ENCODE measurements at regions not wholly inside any gene's neighbourhood (a gene's known extent, or its start where the extent isn't known, plus 50 kb on each side); places are given as distances from the start of the nearest gene placed in this dataset.

GRCh38 chr9:87830446-87830845 is 52.2 kb upstream of the SPATA31E1 start:
- no peaks in the 10 kb centered on the region for H3K4me1 ChIP-seq (ENCODE audit: control insufficient read depth, insufficient read depth, low read length)
- WGBS, 2 experiments (ENCODE audit: insufficient coverage in 1 of 2, insufficient read length in 1 of 2): 54% methylated on average over 3 of the region's 3 CpGs; no CpG with 5 or more reads in 1 of the 2 experiments

GRCh38 chr9:87831159-87831558 is 51.5 kb upstream of the SPATA31E1 start:
- DNase-seq: no peak
- no peaks in the 10 kb centered on the region for H3K27me3 ChIP-seq (ENCODE audit: control insufficient read depth, insufficient read depth, low read length, poor library complexity, severe bottlenecking)
- H3K27ac Mint-ChIP-seq: no peak overlapping the region

More at GRCh38 chr9:87830446-87830845, 52.2 kb upstream of the SPATA31E1 start:
- Histone ChIP-seq H3K4me3 (ENCODE audit: low read length) (no peak overlapping the region), H3K36me3 (ENCODE audit: control insufficient read depth, insufficient read depth, low read length) (no peaks in the 10 kb centered on the region), H3K9ac (ENCODE audit: extremely low read depth, low read length, poor library complexity, severe bottlenecking) (no peak overlapping the region), H3K9me3 (ENCODE audit: control insufficient read depth, low read length) (no peaks in the 10 kb centered on the region), H3K27ac (ENCODE audit: low read depth, low read length) (no peak overlapping the region), H3K27me3 (ENCODE audit: control insufficient read depth, insufficient read depth, low read length, poor library complexity, severe bottlenecking) (no peaks in the 10 kb centered on the region)
- DNase-seq: no peak
- no peak overlapping the region for H3K4me3 Mint-ChIP-seq
- H3K36me3 Mint-ChIP-seq (ENCODE audit: low read depth): no peaks in the 10 kb centered on the region
- no peak overlapping the region for H3K27ac Mint-ChIP-seq
- H3K27me3 Mint-ChIP-seq (ENCODE audit: insufficient read depth): no peaks in the 10 kb centered on the region
- H3K9me3 Mint-ChIP-seq: no peaks in the 10 kb centered on the region
- TF ChIP-seq CTCF (conservative IDR thresholded peaks at IDR 0.05): no peak
- H3K4me1 Mint-ChIP-seq: peaks cover 24% of the 10 kb centered on the region

More at GRCh38 chr9:87831159-87831558, 51.5 kb upstream of the SPATA31E1 start:
- no peaks in the 10 kb centered on the region for H3K9me3 ChIP-seq (ENCODE audit: control insufficient read depth, low read length)
- no peaks in the 10 kb centered on the region for H3K36me3 ChIP-seq (ENCODE audit: control insufficient read depth, insufficient read depth, low read length)
- H3K27ac ChIP-seq (ENCODE audit: low read depth, low read length): no peak overlapping the region
- H3K9ac ChIP-seq (ENCODE audit: extremely low read depth, low read length, poor library complexity, severe bottlenecking): no peak overlapping the region
- Mint-ChIP-seq H3K4me3 (no peak overlapping the region), H3K36me3 (ENCODE audit: low read depth) (no peaks in the 10 kb centered on the region), H3K9me3 (no peaks in the 10 kb centered on the region), H3K27me3 (ENCODE audit: insufficient read depth) (no peaks in the 10 kb centered on the region), H3K4me1 (peaks cover 32% of the 10 kb centered on the region)
- no peak for TF ChIP-seq CTCF (conservative IDR thresholded peaks at IDR 0.05)
- WGBS, 2 experiments (ENCODE audit: insufficient coverage in 1 of 2, insufficient read length in 1 of 2): 95% methylated on average over 1 of the region's 1 CpG; no CpG with 5 or more reads in 1 of the 2 experiments
- no peak overlapping the region for H3K4me3 ChIP-seq (ENCODE audit: low read length)
- peaks cover 5% of the 10 kb centered on the region for H3K4me1 ChIP-seq (ENCODE audit: control insufficient read depth, insufficient read depth, low read length)
